Middle frontal gyrus (tissue), 1 donor: ENCODE measurements at regions not wholly inside any gene's neighbourhood (a gene's known extent, or its start where the extent isn't known, plus 50 kb on each side); places are given as distances from the start of the nearest gene placed in this dataset.
"Not testable (repeated sequence)": the region's sequence is repeated elsewhere in the genome, so short reads cannot be mapped to it uniquely, and the experiment has no call there.

Source experiments
- DNase-seq: peaks from one replicate; pipeline ENCODE4 v3.0.0-alpha.2; 2015; ENCODE audit warnings: low spot score; ENCODE audit errors: extremely low spot score

DNA sequence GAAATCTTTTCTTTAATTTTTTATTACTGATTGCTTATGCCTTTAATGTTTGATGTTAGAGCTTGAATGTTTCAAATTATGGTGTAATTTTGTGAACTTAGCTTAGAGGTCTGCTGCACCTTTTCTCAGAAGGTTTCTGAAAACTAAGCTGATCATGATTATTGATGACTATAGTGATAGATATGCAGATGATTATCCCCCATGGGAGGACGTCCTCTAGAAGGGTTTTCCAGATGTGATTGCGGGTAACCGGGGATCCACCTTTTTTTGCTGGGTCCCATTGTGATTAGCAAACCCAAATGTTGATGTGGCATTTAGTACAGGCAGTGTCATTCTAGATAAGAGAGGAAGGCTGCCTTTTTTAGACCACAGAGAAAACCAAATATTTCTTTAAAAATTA is 272.9 kb downstream of the FBXO8 start:
- no peak for DNase-seq

DNA sequence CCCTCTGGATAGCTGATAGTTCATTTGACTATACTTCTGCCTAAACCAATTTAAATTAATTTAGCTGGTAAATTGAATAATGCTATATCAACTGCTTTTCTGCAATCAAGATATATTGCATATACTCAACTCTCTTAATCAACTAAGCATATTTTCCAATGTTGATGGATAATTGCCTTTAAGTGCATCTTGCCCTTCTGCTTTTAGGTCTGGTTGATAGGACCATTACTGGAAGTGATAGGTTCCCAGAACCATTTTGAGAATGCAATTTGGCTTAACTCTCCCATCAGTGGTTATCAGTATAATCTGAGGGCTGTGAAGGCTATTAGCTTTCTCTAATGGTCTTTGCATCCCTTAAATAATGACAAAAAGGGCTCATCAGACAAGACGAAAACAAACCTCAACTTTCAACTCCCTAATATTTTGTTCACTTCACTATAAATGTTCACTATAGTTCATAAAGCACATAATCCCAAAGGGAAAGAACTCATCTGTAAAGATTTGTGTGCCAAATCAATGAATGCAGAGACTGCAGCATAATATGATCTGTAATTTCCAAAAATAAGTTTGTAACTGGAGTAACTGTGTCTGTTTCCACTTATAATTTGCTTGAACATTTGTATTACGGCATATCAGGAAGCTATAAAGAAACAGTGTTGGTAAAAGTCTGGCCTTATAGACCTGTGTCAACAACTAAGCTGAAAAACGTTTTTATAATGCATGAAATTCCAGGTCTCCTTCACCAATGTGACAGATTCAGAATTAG is 273.6 kb downstream of the FBXO8 start:
- DNase-seq: no peak

DNA sequence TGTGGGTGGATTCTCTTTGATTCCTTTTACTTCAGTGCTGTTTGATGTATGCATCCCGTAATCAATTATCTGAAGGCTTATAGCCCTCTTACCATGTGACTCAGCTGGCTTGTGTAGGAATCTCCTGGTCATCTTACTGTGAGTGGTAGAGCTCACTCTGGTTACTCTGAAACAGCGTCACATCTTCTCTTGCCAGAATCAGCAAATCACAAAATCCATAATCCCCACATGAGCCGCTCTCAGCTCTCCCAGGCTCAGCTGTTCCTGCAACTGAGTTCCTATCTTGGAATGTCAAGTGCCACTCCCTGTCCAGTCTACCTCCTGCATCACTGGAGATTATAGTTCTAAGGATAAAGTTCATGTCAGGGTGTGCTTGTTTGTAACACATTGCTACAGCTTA is 278.0 kb downstream of the FBXO8 start:
- DNase-seq: no peak

DNA sequence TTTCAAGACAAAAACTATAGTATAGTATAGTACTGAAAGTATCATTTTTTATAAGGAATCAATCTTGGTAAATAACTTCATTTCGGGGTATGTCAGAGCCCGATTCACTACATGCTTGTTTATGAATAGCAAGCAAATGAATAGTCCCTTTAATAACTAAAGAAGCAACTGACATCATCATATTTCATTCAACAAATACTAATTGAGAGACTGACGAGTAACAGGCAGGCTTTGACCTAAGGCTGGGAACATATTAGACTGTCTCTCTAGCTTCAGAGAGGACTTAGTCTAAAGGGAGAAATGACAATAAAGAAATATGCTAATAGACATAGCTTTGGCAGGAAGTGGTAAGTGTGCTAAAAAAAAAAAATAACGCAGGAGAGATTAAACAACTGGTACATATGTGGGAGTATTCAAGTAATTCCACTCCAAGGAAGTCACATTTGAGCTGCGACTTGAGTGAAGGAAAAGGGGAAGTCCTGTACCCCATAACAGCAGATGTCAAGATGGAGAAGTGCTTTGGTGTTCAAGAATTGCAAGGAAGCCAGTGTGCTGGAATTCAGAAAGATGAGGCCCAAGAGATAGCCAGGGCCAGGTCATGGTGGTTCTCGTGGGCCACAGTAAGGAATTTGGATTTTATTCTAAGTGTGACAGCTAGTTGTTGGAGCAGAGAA is 284.9 kb downstream of the FBXO8 start:
- DNase-seq: no peak

DNA sequence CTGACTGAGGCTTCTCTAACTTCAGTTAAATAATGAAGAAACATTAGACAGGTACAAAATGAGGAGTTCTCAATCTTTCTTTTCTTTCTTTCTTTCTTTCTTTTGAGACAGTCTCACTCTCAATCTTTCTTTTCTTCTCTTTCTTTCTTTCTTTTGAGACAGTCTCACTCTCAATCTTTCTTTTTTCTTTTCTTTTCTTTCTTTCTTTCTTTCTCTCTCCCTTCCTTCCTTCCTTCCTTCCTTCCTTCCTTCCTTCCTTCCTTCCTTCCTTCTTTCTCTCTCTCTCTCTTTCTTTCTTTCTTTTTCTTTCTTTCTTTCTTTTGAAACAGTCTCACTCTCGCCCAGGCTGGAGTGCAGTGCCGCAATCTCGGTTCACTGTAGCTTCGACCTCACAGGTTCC is 287.7 kb downstream of the FBXO8 start:
- DNase-seq: not testable (repeated sequence)

DNA sequence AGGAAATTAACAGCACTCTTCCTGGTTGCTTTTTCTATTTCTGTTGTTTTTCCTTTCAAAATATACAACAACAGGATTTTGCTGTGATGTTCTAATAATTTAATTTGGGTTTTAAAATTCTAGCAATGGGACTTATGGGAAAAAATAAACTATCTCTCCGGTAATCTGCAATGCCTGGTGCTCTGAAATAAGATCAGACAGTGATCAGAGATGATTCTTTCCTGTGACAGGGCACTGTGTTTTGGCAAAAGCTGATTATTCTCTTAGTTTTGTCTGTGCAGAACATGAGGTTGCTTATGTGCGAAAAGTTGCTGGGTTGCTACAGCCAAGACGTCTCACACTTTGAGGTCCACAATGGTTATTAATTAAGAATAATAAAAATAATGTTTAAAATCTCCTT is 291.7 kb downstream of the FBXO8 start:
- no peak for DNase-seq

DNA sequence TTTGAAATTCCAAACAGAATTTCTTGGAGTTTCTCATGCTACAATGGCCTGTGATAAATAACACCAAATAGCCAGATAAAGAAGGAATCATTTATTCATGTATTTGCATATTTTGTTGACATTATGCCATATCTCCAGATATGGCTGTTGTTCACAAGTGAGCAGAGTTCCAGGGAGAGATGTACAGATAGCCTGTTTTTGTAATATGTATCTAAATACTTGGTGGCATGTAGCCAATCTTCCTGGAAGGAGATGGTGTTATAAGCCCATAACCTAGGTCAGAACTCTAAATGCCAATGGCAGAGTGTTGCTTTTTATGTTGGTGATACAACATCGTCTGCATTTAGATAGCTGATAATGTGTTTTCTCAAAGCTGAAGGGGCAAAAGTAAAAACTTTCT is 292.2 kb downstream of the FBXO8 start:
- DNase-seq: no peak

DNA sequence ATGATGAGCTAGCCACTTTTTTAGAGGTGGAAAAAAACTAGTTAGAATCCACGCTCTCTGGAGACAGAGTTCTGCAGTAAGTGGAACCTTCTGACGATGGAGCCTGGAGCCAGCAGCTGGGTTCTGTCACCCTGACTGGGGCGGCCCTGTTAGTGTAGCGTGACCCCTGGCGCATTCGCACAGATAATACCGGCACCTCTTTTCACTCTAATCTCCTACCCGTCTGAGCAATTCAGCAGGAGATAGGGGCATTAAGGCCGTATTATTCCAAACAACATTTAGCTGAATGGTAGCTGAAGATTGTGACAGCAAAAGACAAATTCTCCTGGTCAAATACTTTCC is 292.6 kb downstream of the FBXO8 start:
- DNase-seq: no peak

DNA sequence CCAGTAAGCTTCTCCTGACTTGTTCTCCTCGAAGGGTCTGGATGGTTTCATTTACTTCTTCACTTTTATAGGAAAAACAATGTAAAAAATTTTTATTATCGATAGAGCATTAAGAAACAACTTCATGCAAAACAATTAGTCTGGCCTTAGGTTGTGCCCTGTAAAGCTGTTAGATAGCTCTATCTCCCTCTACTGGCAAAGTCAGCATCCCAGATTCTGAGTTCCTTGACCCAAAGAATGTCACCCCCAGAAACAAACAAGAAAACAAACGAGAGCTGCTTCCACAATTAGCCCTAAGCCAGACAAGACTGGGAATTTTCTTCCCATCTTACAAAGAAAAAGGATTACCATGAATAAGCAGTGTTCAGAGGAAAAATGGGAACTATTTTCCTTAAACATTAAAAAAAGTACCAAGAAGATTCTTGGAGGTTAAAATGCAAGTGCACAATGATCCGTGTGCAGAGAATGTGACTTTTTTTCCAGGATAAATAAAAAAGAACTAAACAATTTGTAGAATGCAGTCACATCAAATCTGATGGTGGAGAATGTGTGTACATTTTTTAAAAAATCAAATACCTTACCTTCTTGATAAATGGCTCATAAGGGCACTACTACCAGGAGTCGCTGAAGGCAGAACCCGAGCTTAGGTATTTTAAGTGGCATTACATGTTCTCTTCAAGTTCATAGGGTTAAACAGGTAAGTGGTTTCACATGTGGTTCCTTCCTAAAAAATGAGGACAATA is 293.2 kb downstream of the FBXO8 start:
- no peak for DNase-seq

DNA sequence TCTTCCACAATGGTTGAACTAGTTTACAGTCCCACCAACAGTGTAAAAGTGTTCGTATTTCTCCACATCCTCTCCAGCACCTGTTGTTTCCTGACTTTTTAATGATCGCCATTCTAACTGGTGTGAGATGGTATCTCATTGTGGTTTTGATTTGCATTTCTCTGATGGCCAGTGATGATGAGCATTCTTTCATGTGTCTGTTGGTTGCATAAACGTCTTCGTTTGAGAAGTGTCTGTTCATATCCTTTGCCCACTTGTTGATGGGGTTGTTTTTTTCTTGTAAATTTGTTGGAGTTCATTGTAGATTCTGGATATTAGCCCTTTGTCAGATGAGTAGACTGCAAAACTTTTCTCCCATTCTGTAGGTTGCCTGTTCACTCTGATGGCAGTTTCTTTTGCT is 319.9 kb downstream of the FBXO8 start:
- not testable (repeated sequence) for DNase-seq

DNA sequence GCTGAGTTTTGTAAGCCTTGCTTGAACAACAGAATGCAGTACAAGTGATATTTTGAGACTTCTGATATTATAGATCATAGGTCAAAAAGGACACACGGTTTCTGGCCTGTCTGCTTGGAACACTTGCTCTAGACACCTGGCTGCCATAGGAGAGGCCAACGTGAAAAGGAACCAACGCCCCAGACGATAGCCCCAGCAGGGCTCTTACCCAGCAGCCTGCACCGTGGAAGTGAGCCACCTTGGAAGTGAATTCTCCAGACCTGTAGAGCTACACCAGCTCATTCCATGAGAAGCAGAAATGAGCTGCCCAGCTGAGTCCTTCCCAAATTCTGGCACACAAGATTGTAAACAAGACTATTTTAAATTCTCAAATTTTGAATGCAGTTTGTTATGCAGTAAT is 323.1 kb downstream of the FBXO8 start:
- no peak for DNase-seq

DNA sequence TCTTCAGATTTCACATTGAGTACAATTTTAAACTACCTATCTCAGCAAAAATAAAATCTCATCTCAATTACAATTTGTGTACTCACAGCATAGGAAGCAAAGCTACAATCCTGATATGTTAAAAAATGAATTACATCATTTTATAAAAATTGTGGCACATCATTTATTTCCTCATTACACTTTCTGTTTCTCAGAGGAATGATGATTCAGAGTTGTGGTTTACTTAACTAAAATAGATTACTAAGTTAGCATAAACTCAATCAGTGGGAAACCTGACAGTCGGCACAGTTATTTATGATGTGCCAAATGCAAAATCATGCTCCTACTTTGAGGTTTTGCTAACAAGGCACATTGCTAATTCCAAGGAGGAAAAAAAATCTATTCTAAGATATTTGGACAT is 325.0 kb downstream of the FBXO8 start:
- DNase-seq: no peak

DNA sequence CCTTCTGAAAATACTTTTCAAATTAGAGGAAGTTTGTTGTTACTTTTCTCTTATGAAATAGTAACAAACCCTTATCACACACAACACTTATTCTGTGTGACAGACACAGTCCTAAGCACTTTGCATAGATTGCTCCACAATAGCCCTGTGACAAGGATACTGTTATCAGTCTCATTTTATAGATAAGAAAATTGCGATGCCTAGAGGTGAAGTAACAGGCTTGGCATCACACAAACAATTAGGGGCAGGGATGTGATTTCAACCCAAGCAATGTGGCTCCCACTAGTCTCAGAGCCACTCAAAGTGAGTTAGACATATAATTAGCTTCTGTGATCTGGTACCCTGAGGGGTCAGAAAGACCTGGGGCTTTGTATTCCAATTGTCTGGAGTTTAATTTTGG is 339.9 kb downstream of the FBXO8 start:
- DNase-seq: no peak

DNA sequence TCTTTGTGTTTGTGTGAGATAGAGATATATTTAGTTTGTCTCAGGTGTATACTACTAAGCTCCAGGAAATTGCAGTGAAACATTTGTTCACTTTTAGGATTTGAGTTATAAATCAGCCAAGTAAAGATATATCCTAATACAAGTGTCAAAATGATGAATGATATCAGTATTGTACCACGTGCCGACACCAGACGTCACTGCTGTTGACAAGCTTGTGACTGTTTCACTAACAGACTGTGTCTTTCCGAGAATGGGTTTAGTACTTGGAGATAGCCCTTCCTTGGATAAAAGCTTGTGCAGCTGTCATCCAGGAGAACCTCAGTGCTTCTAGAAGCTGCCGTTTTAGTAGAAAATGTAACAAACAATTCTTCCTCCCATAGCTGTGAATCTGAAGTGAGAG is 343.3 kb downstream of the FBXO8 start:
- DNase-seq: no peak

DNA sequence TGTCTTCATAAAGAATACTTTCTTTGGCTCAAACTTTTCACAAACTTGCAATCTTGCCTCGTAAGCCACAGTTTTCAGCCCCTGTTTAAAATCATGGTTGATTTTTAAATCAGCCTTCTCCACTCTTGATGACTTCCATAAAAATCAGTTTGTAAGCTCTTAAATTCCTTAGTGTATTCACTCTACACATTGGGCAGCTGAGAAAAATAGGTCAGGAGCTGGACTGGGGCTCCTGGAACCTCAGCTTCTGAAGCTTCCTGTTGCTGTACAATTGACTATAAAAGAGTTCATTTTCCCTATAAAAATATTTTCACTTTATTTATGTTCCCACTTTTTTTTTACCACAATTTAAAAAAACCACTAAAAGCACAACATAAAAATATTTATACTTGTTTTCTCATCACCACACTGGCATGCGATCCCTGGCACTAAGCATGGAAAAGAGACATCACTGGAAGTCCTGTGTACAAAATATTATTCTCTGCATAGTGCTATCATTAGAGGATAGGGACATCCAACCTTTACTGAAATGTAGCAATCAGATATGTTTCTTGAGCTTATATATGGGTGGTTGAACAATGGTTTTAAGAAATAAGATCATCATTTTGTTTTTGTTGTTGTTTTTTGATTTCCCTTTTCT is 345.7 kb downstream of the FBXO8 start:
- no peak for DNase-seq

DNA sequence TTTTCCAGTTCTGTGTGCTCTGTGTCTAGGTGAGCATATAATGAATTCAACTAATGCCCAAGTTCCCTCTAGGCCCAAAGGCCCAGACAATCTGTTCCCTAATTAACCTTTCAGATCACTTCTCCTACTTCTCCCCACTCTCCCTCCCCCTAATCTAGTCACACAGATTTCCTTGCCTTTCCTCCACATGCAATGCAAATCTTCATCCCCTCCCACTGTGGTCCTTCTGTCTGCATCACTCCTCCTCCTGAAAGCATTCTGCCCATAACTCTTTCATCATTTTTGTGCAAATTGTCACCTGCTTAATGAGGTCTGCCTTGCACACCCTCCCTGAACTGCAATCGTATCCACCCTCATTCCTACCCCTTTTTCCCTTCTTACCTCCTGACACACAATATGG is 346.6 kb downstream of the FBXO8 start:
- DNase-seq: no peak

DNA sequence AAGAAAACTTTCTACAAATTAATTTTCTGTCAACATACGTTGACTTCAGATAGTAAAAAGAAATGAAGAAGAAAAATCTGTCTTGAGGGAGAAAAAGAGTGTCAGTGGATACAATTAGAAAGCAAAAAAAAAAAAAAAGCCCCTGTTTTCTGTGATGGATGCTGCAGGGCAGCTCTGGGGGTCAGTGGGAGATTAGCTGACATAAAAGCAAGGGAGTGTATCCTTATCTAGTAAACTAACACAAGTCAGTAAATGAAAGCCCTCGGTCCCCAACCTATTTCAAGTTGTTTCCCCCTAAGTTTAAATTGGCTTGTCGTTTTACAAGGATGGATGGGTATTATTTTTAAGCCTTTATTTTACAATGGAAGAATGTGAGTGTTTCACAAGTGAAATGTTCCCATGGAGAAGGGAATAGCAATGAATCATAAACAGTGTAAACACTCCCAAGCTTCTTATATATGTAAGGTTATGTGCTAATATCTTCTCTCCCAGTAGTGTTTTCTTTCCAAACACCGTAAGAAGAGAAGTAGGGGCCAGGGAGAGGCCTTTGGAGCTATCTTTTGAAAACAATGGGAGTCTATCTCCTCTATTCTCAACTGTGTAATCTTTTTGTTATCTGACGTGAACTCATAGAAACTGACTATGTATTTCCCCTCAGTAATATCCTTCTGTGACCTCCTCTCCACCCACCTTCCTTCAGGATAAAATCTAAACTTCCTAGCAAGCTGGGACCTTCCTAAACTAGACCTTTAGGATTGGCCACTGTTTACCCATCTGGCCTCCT is 347.7 kb downstream of the FBXO8 start:
- no peak for DNase-seq

DNA sequence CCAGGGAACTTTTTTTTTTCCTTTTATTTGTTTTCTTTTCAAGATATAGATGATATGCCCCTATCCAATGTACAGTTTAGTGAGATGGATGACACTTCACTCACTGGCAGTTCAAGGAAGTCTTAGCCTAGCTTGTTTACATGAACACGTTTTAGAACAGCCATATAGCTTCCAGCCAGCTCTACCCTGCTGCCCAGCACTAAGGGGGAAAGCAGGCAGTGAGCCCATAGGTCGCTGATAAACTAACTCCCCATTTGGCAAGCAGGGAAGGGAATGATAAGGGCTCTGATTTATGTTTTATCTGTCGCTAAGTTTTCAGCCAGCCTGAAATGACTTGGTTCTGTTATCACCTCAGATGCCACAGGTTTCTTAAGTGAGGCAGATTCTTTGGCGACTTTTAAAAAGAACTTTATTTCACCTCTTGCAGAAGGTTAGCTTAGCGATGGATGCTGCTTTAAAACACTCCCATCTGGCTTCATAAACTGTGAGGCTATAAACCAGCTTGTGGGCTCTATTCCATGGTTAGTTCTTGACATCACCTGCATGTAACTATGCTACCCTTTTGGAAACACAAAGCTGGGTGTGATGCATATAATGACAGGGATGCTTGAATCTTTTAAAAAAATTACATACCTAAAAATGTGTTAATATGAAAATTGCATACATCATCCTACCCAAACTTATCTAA is 348.4 kb downstream of the FBXO8 start:
- DNase-seq: no peak

DNA sequence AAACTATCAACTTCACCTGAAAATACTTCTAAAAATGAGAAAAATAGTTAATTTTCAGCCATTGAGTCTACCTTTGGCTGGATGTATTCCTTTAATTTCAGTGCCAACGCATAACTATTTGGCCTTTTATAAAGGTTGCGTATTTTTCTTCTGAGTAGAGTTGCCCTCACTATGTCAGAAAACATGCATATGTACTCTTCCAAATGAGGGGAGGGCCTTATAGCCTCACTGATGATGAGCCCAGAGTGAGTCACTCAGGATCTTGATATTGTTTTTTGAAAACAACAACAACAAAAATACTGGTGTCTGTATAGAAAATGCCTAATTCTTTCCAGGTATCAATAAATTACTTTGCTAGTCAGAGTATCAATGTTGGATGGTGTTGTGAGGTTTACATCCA is 349.3 kb downstream of the FBXO8 start:
- DNase-seq: no peak

DNA sequence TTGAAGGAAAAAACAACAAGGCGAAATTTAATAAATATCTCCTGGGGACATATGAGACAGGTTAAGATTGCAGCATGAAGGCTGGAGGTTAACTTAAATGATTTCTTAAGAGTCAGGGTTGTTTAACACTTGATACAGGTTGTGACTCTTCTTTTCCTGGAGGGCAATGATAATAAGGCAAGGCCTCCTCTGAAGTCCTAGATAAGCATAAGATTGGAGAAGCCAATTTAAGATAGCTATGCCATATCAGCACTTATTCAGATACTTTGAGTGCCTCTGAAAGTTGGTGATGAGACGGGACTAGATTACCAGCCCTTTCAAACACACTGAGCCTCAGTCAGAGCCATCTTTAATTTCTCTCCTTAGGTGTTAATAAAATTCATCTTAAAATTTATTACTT is 350.8 kb downstream of the FBXO8 start:
- DNase-seq: no peak
